NCI-H748 (cell line): ENCODE measurements at regions not wholly inside any gene's neighbourhood (a gene's known extent, or its start where the extent isn't known, plus 50 kb on each side); places are given as distances from the start of the nearest gene placed in this dataset.
"Not testable (repeated sequence)": the region's sequence is repeated elsewhere in the genome, so short reads cannot be mapped to it uniquely, and the experiment has no call there.

ENCODE experiments used
- DNase-seq: peaks from one replicate; lab custom pipeline; 2025; ENCODE audit not compliant: unreplicated experiment; lab: John Stamatoyannopoulos, UW

GRCh38 chr6:138656364-138657064 lies 117.1 kb upstream of the CCDC28A start:
- peak; percentile 18 for DNase-seq

DNA sequence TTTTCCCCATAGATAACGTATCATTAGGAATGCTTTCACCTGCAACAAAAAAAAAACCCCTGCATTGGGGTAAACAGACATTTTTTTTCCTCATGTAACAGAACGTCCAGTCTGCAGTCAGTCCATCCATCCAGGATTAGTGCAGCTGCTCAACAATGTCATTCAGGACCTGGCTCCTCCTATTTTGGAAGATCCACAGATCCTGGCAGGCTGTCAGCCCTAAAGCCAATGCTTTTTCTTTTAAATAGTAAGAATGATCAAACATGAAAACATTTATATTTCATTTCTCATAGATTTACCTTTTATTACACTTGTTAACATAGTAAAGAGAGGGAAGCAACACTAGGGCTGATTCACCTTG lies 116.5 kb upstream of the CCDC28A start:
- no peak for DNase-seq

- no peak for DNase-seq
Measured at GRCh38 chr6:138659998-138660397, 113.6 kb upstream of the CCDC28A start.

DNA sequence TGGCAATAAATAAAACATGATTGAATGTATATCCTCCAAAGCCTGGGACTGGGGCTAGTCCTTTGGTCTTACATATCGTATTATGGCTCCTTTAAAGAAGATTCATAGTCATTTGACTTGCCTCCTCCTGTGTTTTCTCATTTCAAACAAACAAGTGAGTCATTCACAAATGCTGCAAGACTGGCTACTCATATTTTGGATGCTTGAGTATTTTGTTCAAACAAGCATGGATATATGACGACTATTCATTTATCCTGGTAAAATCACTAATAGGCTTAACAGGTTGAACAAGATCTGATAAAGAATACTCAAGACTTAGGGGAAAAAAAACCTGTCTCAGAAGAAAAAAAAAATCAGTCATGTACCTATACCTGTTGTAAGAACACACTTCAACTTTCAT lies 111.1 kb upstream of the CCDC28A start:
- no peak for DNase-seq

GRCh38 chr6:138663892-138664291 lies 109.7 kb upstream of the CCDC28A start:
- no peak for DNase-seq

- DNase-seq = no peak
Measured at GRCh38 chr6:138664745-138665144, 108.8 kb upstream of the CCDC28A start.

DNA sequence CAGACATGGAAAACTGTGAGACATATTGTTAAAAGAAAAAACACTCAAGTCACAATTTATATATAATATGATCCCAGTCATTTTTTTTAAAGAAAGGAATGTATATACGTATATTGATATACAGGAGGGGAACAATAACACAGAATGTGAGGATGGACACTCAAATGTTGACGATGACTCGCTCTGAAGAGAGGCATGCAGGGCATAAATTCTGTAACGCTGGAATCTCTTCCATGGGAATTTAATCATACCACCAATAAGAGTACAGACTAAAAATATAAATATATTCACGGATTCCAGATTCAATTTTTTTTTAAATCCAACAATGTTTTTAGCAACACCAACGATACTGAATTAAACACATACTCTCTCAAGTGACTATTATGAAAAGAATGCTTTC lies 106.9 kb upstream of the CCDC28A start:
- no peak for DNase-seq

GRCh38 chr6:138667408-138667807 lies 106.2 kb upstream of the CCDC28A start:
- no peak for DNase-seq

DNA sequence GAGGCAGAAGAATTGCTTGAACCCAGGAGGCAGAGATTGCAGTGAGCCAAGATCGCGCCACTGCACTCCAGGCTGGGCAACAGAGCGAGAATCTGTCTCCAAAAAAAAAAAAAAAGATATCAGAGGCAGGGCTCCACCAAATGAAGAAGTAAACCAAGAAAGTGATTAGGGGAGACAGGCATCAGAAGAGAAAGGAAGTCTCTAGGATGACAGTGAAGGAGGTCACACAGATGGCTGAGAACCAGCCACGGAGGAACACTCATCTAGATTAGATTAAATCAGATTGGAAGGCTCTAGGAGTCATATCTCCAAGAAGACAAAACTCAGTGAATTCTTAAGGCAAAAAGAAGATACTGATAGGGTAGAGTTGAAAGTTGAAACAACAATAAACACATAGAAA lies 102.2 kb upstream of the CCDC28A start:
- DNase-seq = no peak

- DNase-seq = no peak
Measured at GRCh38 chr6:138673346-138674014, 100.1 kb upstream of the CCDC28A start.

DNA sequence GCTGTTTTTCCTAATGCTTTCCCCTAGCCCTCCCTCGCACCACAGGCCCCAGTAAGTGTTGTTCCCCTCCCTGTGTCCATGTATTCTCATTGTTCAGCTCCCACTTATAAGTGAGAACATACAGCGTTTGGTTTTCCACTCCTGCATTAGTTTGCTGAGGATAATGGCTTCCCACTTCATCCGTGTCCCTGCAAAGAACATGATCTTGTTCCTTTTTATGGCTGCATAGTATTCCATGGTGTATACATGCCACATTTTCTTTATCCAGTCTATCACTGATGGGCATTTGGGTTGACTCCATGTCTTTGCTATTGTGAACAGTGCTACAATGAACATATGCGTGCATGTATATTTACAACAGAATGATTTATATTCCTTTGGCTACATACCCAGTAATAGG lies 99.1 kb upstream of the CCDC28A start:
- not testable (repeated sequence) for DNase-seq

DNA sequence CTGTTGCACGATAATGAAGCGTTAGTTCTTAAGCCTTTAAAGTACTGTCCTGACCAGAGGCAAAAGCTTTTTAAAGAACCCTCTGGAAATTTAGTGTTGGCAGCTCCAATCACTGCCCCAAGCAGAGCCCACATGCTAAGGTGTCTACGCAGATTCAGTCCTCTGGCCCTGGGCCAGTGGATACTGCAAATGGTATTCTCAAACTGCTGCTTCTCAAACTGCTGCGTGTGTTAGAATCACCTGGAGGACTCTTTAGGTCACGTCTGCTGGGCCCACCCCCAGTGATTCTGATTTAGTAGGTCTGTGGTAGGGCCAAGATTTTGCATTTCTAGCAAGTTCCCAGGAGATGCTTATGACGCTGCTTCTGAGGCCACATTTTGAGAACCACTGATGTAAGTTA lies 96.0 kb upstream of the CCDC28A start:
- no peak for DNase-seq

- DNase-seq = no peak
Measured at GRCh38 chr6:138678168-138678567, 95.4 kb upstream of the CCDC28A start.

GRCh38 chr6:138680085-138680484 lies 93.5 kb upstream of the CCDC28A start:
- no peak for DNase-seq

GRCh38 chr6:138681627-138682026 lies 91.9 kb upstream of the CCDC28A start:
- no peak for DNase-seq

DNA sequence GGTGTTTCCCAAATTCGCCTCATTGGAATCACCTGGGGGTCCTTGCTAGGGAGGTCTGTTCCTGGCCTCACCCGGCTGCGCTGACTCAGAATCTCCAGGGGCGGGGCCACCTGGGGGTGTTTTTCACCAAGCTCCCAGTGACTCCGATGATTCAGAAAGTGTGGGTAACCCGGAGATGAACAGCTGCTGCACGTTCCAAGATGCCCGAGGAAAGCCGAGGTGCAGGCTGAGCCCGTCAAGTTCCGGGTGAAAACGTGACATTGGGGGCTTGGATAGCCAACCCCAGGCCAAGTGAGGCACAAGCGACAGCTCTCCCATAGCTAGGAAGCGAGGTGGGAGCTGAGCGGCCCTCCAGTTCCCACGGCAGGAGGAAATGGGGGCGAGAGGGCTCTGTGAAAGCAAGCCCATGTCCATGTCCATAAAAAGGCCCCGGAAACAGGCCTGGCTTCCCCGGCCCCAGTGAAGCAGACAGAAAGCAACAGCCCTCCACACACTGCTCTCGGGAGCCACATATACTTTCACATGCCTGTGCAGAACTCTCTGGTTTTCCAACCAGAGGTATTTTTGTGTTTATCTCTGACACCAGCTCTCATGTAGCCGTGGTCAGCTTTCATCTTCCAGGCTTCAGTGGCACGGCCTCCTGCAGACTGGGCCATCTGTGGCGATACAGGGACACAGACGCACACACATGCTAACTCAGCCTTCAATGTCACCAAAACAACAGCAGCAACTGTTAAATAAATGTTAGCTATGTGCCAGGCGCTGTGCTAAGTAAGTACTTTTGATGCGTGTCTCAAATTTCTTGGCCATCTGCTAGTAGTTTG lies 90.7 kb upstream of the CCDC28A start:
- peak; percentile 27 for DNase-seq

- DNase-seq = no peak
Measured at GRCh38 chr6:138685257-138685656, 88.3 kb upstream of the CCDC28A start.

DNA sequence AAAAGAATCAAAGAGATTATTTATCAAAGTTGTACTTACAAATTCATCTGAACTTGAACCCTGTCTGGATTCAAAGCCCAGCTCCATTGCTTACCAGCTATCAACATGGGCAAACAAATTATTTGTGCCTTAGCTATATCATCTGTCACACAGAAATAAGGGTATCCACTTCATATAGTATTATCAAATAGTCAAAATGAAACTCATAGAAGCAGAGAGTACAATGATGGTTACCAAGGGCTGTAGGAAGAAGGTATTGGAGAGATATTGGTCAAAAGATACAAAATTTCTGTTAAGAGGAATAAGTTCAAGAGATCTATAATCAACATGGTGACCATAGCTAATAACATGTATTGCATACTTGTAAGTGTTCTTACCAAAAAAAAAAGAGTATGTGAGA lies 87.8 kb upstream of the CCDC28A start:
- DNase-seq = no peak

GRCh38 chr6:138688580-138688979 lies 85.0 kb upstream of the CCDC28A start:
- no peak for DNase-seq

DNA sequence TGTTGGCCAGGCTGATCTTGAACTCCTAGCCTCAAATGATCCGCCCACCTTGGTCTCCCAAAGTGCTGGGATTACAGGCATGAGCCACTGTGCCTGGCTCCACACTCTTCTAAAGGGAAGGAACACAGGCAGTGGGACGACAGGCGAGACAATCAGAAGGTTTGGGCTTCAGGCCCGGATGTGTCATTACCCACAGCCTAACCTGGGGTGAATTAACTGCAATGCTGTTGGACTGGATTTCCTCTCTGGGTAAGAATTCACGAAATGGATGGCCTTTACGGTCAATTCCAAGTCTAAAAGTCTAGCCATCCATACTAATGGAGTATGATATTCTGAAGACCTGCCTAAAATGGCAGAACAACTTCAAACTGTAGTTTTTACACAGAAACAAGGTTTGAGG lies 83.7 kb upstream of the CCDC28A start:
- DNase-seq = no peak

- no peak for DNase-seq
Measured at GRCh38 chr6:138690975-138691594, 82.5 kb upstream of the CCDC28A start.
